ENCODE measurements at regions not wholly inside any gene's neighbourhood (a gene's known extent, or its start where the extent isn't known, plus 50 kb on each side); places are given as distances from the start of the nearest gene placed in this dataset.

- Histone ChIP-seq H3K4me1 (ENCODE audit: insufficient read depth, low read length) (peaks cover 18% of the 10 kb centered on the region), H3K4me2 (ENCODE audit: insufficient read depth, low read length) (no peak overlapping the region), H3K36me3 (ENCODE audit: insufficient read depth, low read length) (no peaks in the 10 kb centered on the region), H3K27ac (ENCODE audit: low read length) (peak overlapping the region; percentile 53; the same call in 1 of the 2 replicates), H3K79me2 (ENCODE audit: insufficient read depth, low read length) (no peaks in the 10 kb centered on the region), H2AFZ (ENCODE audit: low read depth, low read length) (peak overlapping the region; percentile 61), H3K4me3 (ENCODE audit: low read depth in 1 of 2, low read length in 2 of 2) (no peak overlapping the region), H4K20me1 (ENCODE audit: insufficient read depth, low read length) (no peaks in the 10 kb centered on the region), H3K9me3 (ENCODE audit: insufficient read depth, low read length, severe bottlenecking) (peaks cover 25% of the 10 kb centered on the region), H3K9ac (ENCODE audit: low read depth, low read length) (no peak overlapping the region), H3K27me3 (ENCODE audit: insufficient read depth, low read length, poor library complexity) (no peaks in the 10 kb centered on the region)
- ATAC-seq (ENCODE audit: insufficient read depth, low read depth) = no peak
- DNase-seq = no peak
- TF ChIP-seq EZH2 (IDR thresholded peaks at IDR 0.05; ENCODE audit: borderline replicate concordance, low read depth, low read length, severe bottlenecking) = no peak
These were observed 83.0 kb upstream of the METAP2 start for GRCh38 chr12:95390932-95391331.

DNA sequence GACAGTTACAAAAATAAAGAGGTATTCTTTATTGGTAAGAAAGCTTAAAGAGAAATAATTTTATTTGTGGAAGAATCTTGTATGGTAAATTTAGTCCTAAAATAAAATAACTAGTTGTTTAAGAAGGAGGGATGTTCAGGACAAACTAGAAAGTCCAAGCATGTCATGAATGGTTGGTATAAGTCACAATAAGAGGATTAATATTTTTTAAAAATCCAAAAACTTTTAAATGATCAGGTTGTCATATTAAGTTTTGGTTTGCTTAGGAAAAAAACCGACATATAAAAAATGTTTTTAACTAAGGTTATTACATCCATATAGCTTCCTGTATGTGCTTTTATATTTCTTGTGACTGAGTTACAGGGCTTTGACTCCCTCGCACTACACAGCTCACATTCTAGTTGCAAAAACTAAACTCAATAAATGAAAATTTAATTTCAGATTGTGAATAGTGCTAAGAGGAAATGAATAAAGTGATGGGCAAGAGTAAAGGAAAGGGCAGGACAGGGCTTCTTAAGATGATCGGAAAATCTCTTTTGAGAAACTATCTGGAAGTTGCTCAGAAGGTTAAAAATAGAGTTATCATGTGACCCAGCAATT, 80.7 kb upstream of the METAP2 start:
- ATAC-seq (ENCODE audit: insufficient read depth, low read depth) = no peak
- H3K9me3 ChIP-seq (ENCODE audit: insufficient read depth, low read length, severe bottlenecking) = peaks cover 25% of the 10 kb centered on the region
- H3K36me3 ChIP-seq (ENCODE audit: insufficient read depth, low read length) = no peaks in the 10 kb centered on the region
- H3K9ac ChIP-seq (ENCODE audit: low read depth, low read length) = no peak overlapping the region
- no peak overlapping the region for H3K4me3 ChIP-seq (ENCODE audit: low read depth in 1 of 2, low read length in 2 of 2)
- no peak overlapping the region for H3K27ac ChIP-seq (ENCODE audit: low read length)
- H2AFZ ChIP-seq (ENCODE audit: low read depth, low read length) = no peak overlapping the region
- no peaks in the 10 kb centered on the region for H4K20me1 ChIP-seq (ENCODE audit: insufficient read depth, low read length)
- no peak for DNase-seq
- no peak overlapping the region for H3K4me2 ChIP-seq (ENCODE audit: insufficient read depth, low read length)
- H3K4me1 ChIP-seq (ENCODE audit: insufficient read depth, low read length) = peaks cover 18% of the 10 kb centered on the region
- no peaks in the 10 kb centered on the region for H3K79me2 ChIP-seq (ENCODE audit: insufficient read depth, low read length)
- TF ChIP-seq EZH2 (IDR thresholded peaks at IDR 0.05; ENCODE audit: borderline replicate concordance, low read depth, low read length, severe bottlenecking) = no peak
- TF ChIP-seq CTCF (IDR thresholded peaks at IDR 0.05; ENCODE audit: borderline replicate concordance, extremely low read depth, low read length, poor library complexity, severe bottlenecking) = no peak
- H3K27me3 ChIP-seq (ENCODE audit: insufficient read depth, low read length, poor library complexity) = no peaks in the 10 kb centered on the region

- H3K79me2 ChIP-seq (ENCODE audit: insufficient read depth, low read length) = no peaks in the 10 kb centered on the region
- no peak for ATAC-seq (ENCODE audit: insufficient read depth, low read depth)
- no peak overlapping the region for H3K9ac ChIP-seq (ENCODE audit: low read depth, low read length)
- no peak for DNase-seq
- no peak overlapping the region for H3K4me3 ChIP-seq (ENCODE audit: low read depth in 1 of 2, low read length in 2 of 2)
- peaks cover 25% of the 10 kb centered on the region for H3K9me3 ChIP-seq (ENCODE audit: insufficient read depth, low read length, severe bottlenecking)
- H4K20me1 ChIP-seq (ENCODE audit: insufficient read depth, low read length) = no peaks in the 10 kb centered on the region
- no peaks in the 10 kb centered on the region for H3K27me3 ChIP-seq (ENCODE audit: insufficient read depth, low read length, poor library complexity)
- H3K4me1 ChIP-seq (ENCODE audit: insufficient read depth, low read length) = peaks cover 6% of the 10 kb centered on the region
- H3K4me2 ChIP-seq (ENCODE audit: insufficient read depth, low read length) = no peak overlapping the region
- TF ChIP-seq EZH2 (IDR thresholded peaks at IDR 0.05; ENCODE audit: borderline replicate concordance, low read depth, low read length, severe bottlenecking) (no peak), CTCF (IDR thresholded peaks at IDR 0.05; ENCODE audit: borderline replicate concordance, extremely low read depth, low read length, poor library complexity, severe bottlenecking) (no peak)
- no peak overlapping the region for H3K27ac ChIP-seq (ENCODE audit: low read length)
- H2AFZ ChIP-seq (ENCODE audit: low read depth, low read length) = no peak overlapping the region
- no peaks in the 10 kb centered on the region for H3K36me3 ChIP-seq (ENCODE audit: insufficient read depth, low read length)
These were observed 78.3 kb upstream of the METAP2 start for GRCh38 chr12:95395696-95396095.

GRCh38 chr12:95396849-95397468, 77.0 kb upstream of the METAP2 start:
- Histone ChIP-seq H3K9me3 (ENCODE audit: insufficient read depth, low read length, severe bottlenecking) (peaks cover 20% of the 10 kb centered on the region), H2AFZ (ENCODE audit: low read depth, low read length) (no peak overlapping the region), H4K20me1 (ENCODE audit: insufficient read depth, low read length) (no peaks in the 10 kb centered on the region), H3K79me2 (ENCODE audit: insufficient read depth, low read length) (no peaks in the 10 kb centered on the region), H3K4me1 (ENCODE audit: insufficient read depth, low read length) (no peaks in the 10 kb centered on the region), H3K27ac (ENCODE audit: low read length) (no peak overlapping the region), H3K4me3 (ENCODE audit: low read depth in 1 of 2, low read length in 2 of 2) (no peak overlapping the region), H3K27me3 (ENCODE audit: insufficient read depth, low read length, poor library complexity) (no peaks in the 10 kb centered on the region), H3K36me3 (ENCODE audit: insufficient read depth, low read length) (no peaks in the 10 kb centered on the region), H3K4me2 (ENCODE audit: insufficient read depth, low read length) (no peak overlapping the region), H3K9ac (ENCODE audit: low read depth, low read length) (no peak overlapping the region)
- TF ChIP-seq CTCF (IDR thresholded peaks at IDR 0.05; ENCODE audit: borderline replicate concordance, extremely low read depth, low read length, poor library complexity, severe bottlenecking) = no peak
- TF ChIP-seq EZH2 (IDR thresholded peaks at IDR 0.05; ENCODE audit: borderline replicate concordance, low read depth, low read length, severe bottlenecking) = no peak
- no peak for DNase-seq
- no peak for ATAC-seq (ENCODE audit: insufficient read depth, low read depth)

All from DND-41 (cell line).